GM19035 (cell line): ENCODE measurements at regions not wholly inside any gene's neighbourhood (a gene's known extent, or its start where the extent isn't known, plus 50 kb on each side); places are given as distances from the start of the nearest gene placed in this dataset.

Experiments used
- ATAC-seq: cut with Tn5 transposase; IDR thresholded peaks from one replicate; pipeline ENCODE4 v1.9.1; 2021; ENCODE audit not compliant: unreplicated experiment

- ATAC-seq, result no peak
Observed at GRCh38 chr13:106858903-106859532, 291.1 kb upstream of the ARGLU1 start.

GRCh38 chr13:106852436-106852835 is 284.5 kb upstream of the ARGLU1 start:
- no peak for ATAC-seq

GRCh38 chr13:106850973-106851650 is 283.2 kb upstream of the ARGLU1 start:
- ATAC-seq, result no peak

GRCh38 chr13:106846571-106847448 is 278.9 kb upstream of the ARGLU1 start:
- ATAC-seq, result no peak

- ATAC-seq, result no peak
Observed at GRCh38 chr13:106836186-106836802, 268.4 kb upstream of the ARGLU1 start.

GRCh38 chr13:106835477-106835876 is 267.5 kb upstream of the ARGLU1 start:
- ATAC-seq, result no peak

- ATAC-seq, result no peak
Observed at GRCh38 chr13:106821979-106822378, 254.0 kb upstream of the ARGLU1 start.

- ATAC-seq, result no peak
Observed at GRCh38 chr13:106819413-106820180, 251.7 kb upstream of the ARGLU1 start.

- ATAC-seq, result no peak
Observed at GRCh38 chr13:106818971-106819370, 251.0 kb upstream of the ARGLU1 start.

GRCh38 chr13:106815545-106815944 is 247.6 kb upstream of the ARGLU1 start:
- ATAC-seq, result no peak

GRCh38 chr13:106814463-106814862 is 246.5 kb upstream of the ARGLU1 start:
- ATAC-seq, result no peak

- ATAC-seq, result no peak
Observed at GRCh38 chr13:106810069-106810468, 242.1 kb upstream of the ARGLU1 start.

GRCh38 chr13:106804991-106805390 is 237.1 kb upstream of the ARGLU1 start:
- no peak for ATAC-seq

- ATAC-seq, result no peak
Observed at GRCh38 chr13:106802917-106803316, 235.0 kb upstream of the ARGLU1 start.

GRCh38 chr13:106799781-106800335 is 231.9 kb upstream of the ARGLU1 start:
- no peak for ATAC-seq

GRCh38 chr13:106797081-106797640 is 229.2 kb upstream of the ARGLU1 start:
- no peak for ATAC-seq

- ATAC-seq, result no peak
Observed at GRCh38 chr13:106796280-106797047, 228.5 kb upstream of the ARGLU1 start.

GRCh38 chr13:106795847-106796246 is 227.9 kb upstream of the ARGLU1 start:
- ATAC-seq, result no peak

GRCh38 chr13:106794117-106794516 is 226.2 kb upstream of the ARGLU1 start:
- no peak for ATAC-seq
